HG03064 (cell line): ENCODE measurements at regions not wholly inside any gene's neighbourhood (a gene's known extent, or its start where the extent isn't known, plus 50 kb on each side); places are given as distances from the start of the nearest gene placed in this dataset.
"Not testable (repeated sequence)": the region's sequence is repeated elsewhere in the genome, so short reads cannot be mapped to it uniquely, and the experiment has no call there.

ENCODE experiments used
- ATAC-seq: cut with Tn5 transposase; IDR thresholded peaks from one replicate; pipeline ENCODE4 v1.9.1; 2021; ENCODE audit warnings: low read depth; ENCODE audit not compliant: unreplicated experiment

- no peak for ATAC-seq
These were observed 763.8 kb downstream of the GBE1 start for GRCh38 chr3:80997622-80998021.

- no peak for ATAC-seq
These were observed 766.7 kb downstream of the GBE1 start for GRCh38 chr3:80994767-80995166.

GRCh38 chr3:80994085-80994665, 767.3 kb downstream of the GBE1 start:
- no peak for ATAC-seq

GRCh38 chr3:80993241-80993945, 768.1 kb downstream of the GBE1 start:
- ATAC-seq: no peak

- no peak for ATAC-seq
These were observed 777.7 kb downstream of the GBE1 start for GRCh38 chr3:80983753-80984152.

- no peak for ATAC-seq
These were observed 783.1 kb downstream of the GBE1 start for GRCh38 chr3:80978216-80978969.

GRCh38 chr3:80970292-80970691, 791.2 kb downstream of the GBE1 start:
- ATAC-seq: no peak

DNA sequence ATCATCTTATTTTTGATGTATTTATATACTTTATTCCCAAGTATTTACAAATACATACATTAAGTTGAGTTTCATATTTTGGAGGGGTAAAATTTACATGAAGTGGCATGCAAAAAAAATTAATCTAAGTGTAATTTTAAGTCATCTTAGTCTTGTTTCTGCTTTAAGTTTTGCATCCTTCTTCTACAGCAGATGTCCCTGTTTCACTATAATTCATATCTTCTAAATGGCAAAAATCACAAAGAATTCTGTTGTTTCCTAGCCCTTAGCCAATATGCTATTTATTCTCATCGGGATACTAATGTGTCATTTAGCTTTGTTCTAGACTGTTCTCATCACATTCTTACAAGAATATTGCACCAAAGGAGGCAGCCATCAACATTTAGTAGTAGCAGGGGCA, 831.9 kb downstream of the GBE1 start:
- no peak for ATAC-seq

DNA sequence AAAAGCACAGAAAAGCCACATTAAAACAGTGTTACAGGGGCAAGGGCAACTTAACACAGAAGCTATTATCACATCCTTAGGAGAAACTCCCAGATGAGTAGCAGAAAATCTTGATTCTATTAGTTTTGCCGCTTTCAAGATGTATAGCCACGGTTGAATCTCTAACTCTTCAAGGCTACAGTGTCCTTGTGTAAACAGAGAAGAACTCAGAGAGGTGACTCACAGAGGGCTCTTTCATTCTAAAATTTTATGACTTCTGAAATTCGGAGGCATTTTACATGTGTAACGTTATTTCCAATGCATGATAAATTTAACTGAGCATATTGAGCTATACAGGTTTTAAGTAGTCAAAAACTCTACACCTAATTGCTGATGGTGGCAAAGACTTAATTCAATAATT, 846.6 kb downstream of the GBE1 start:
- ATAC-seq: no peak

GRCh38 chr3:80898211-80898610, 863.2 kb downstream of the GBE1 start:
- ATAC-seq: no peak

- ATAC-seq: not testable (repeated sequence)
These were observed 864.4 kb downstream of the GBE1 start for GRCh38 chr3:80897005-80897404.

DNA sequence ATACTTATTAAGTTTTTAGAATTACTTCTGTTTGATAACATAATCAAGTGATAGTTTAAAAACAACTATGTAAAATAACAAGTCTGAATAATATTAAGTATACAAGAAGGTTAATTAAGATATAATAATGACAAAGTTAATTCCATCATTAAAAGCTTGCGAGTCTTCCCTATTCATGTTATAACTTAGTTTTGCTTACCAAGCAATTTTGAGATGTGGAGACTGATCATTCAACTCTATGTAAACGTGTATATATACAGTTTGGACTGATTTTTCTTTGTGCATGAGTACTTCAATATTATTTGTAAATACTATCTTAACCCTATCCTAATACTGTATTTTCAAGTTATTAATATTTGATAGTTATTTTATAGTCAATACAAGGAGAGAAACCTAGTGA, 870.9 kb downstream of the GBE1 start:
- no peak for ATAC-seq

DNA sequence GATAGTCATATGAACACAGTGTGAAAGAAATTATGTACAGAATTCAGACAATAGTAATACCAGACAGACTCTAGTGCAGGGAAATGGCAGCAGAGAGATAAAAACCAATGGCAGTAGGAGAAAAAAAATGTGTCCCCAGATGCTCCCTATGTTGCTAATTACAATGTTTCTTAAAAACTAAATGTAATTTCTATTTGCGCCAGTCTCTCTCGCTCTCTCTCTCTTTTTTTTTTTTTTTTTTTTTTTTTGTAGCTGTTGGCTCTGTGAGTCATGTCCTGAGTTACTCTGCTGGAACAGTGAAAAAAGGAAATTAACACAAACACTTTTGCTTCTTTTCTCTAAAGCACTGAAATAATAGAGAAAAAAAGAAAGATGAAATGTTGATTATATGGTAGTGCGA, 871.9 kb downstream of the GBE1 start:
- no peak for ATAC-seq

GRCh38 chr3:80870476-80871041, 890.9 kb downstream of the GBE1 start:
- no peak for ATAC-seq

GRCh38 chr3:80855482-80855881, 906.0 kb downstream of the GBE1 start:
- no peak for ATAC-seq

DNA sequence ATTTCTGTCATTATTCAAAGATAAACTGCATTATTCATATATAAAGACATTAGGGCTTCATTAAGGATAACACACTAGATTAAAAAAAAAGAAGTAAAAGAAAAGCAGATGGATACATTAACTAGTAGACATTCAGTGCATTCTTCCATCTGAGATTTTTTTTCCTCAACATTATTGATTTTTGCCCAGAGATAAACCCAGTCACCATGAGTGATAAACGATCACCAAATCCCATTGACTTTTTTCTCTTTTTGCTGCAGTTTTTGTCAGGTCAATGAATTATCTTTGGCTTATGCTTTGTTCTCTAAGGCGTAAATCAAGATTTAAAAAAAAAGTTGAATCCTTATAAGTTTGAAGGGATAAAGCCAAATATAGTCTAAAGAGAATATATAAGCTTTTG, 925.0 kb downstream of the GBE1 start:
- ATAC-seq: no peak

DNA sequence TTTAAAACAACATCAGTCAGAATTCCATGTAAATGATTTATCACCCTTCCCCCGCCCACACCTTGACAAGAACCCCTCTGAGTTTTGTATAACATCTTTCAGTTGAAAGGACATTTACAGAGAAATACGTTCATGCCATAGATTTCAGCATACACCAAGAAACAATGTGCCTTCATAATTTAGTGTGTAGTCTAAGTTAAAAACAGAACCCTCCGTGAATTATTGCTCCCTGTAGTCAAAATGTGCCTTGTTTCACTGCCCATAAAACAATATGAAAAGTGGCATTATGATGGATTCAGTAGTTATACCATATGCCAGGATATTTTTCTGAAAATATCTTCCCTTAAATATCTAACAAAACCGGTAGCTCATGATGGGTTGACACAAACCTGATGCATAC, 953.9 kb downstream of the GBE1 start:
- no peak for ATAC-seq

GRCh38 chr3:80806673-80807072, 954.8 kb downstream of the GBE1 start:
- no peak for ATAC-seq

DNA sequence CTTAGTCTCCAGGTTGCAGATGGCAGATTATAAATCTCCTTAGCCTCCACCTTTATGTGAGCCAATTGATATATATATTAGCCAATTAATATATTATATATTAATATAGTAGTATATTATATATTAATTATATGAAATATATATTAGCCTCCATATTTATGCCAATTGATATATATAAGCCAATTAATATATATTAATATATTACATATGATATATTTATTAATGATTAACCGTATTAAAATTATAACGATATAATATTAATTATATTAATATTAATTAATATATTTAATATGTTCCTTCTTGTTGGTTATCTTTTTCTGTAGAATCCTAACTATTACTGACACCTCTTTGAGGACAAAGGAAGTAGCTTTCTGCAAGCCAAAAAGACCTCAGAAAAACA, 972.5 kb downstream of the GBE1 start:
- ATAC-seq: no peak

DNA sequence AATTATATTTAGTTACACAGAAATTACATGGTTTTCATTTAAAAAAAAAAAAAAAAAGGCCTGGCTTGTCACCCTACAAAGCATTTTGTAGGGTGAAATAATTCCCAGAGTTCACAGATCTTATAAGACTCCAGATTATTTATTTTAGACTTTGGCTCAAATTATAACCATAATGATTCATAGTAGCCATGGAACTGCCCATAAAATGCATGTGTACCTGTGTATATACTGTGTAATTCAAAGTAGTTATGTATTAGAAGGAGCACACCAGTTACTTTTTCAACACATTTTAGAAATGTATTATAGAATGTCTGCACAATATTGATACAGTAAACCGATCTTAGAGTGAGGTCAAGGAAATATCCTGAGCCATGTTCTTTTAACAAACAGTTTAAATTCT, 975.6 kb downstream of the GBE1 start:
- no peak for ATAC-seq

DNA sequence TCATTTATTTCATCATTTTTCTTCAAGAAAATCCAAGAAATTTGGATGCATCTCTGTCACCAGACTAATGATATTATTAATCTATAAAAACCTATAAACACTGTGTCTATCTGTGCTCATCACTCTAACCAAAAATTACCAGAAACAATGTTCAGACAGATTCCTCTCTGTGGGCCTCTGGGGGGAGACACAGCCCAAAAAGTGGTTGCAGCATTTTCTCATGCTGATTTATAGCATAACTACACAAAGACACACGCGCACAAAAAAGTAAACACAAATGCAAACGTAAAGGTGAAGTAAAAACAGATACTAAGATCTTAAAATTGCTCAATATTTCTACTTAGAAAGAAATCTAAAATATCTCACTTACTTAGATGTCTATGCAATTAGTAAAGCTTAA, 976.0 kb downstream of the GBE1 start:
- ATAC-seq: no peak

DNA sequence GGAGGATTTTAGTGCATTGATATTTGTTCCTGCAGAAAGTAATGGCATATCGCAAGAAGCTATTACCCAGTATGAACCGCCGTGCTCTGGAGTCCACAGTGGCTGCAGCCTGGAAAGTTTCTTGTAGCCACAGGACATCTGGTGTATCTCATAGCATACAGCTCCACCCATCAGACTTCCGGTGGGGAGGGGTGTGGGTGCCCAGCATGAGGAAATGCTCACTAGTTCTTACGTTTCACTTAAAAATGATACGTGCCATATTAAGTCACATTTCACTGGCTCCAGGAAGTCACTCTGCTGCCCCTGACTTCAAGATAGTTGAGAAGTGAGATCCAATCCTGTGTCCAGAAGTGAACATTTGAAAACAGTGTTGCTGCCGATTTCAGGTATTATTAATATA, 990.4 kb downstream of the GBE1 start:
- no peak for ATAC-seq
